ENCODE measurements at regions not wholly inside any gene's neighbourhood (a gene's known extent, or its start where the extent isn't known, plus 50 kb on each side); places are given as distances from the start of the nearest gene placed in this dataset.

GRCh38 chr14:51488569-51489220 lies 163.0 kb upstream of the FRMD6 start:
- DNase-seq (ENCODE audit: insufficient read length) (no peak), FAIRE-seq (no peak)
- TF ChIP-seq TAF1 (IDR thresholded peaks at IDR 0.05; ENCODE audit: borderline replicate concordance, low read depth, low read length), result no peak
- TF ChIP-seq POLR2A (IDR thresholded peaks at IDR 0.05; ENCODE audit: low read depth, low read length), result no peak

GRCh38 chr14:51490205-51490604 lies 161.5 kb upstream of the FRMD6 start:
- no peak for FAIRE-seq
- TF ChIP-seq POLR2A (IDR thresholded peaks at IDR 0.05; ENCODE audit: low read depth, low read length), result no peak
- TF ChIP-seq POLR2AphosphoS5 (IDR thresholded peaks at IDR 0.05; ENCODE audit: low read depth, low read length), result no peak
- TF ChIP-seq TAF1 (IDR thresholded peaks at IDR 0.05; ENCODE audit: borderline replicate concordance, low read depth, low read length), result no peak
- no peak for DNase-seq (ENCODE audit: insufficient read length)

- FAIRE-seq, result no peak
- no peak for DNase-seq (ENCODE audit: insufficient read length)
- TF ChIP-seq TAF1 (IDR thresholded peaks at IDR 0.05; ENCODE audit: borderline replicate concordance, low read depth, low read length) (no peak), POLR2AphosphoS5 (IDR thresholded peaks at IDR 0.05; ENCODE audit: low read depth, low read length) (no peak), POLR2A (IDR thresholded peaks at IDR 0.05; ENCODE audit: low read depth, low read length) (no peak)
Measured at GRCh38 chr14:51491036-51491545, 160.6 kb upstream of the FRMD6 start.

- no peak for TF ChIP-seq POLR2AphosphoS5 (IDR thresholded peaks at IDR 0.05; ENCODE audit: low read depth, low read length)
- no peak for TF ChIP-seq POLR2A (IDR thresholded peaks at IDR 0.05; ENCODE audit: low read depth, low read length)
- no peak for TF ChIP-seq TAF1 (IDR thresholded peaks at IDR 0.05; ENCODE audit: borderline replicate concordance, low read depth, low read length)
- no peak for FAIRE-seq
- no peak for DNase-seq (ENCODE audit: insufficient read length)
Measured at GRCh38 chr14:51491776-51492175, 159.9 kb upstream of the FRMD6 start.

GRCh38 chr14:51495319-51495718 lies 156.4 kb upstream of the FRMD6 start:
- no peak for FAIRE-seq
- no peak for TF ChIP-seq POLR2A (IDR thresholded peaks at IDR 0.05; ENCODE audit: low read depth, low read length)
- TF ChIP-seq POLR2AphosphoS5 (IDR thresholded peaks at IDR 0.05; ENCODE audit: low read depth, low read length), result no peak
- no peak for TF ChIP-seq TAF1 (IDR thresholded peaks at IDR 0.05; ENCODE audit: borderline replicate concordance, low read depth, low read length)
- no peak for DNase-seq (ENCODE audit: insufficient read length)

GRCh38 chr14:51498411-51499227 lies 153.1 kb upstream of the FRMD6 start:
- TF ChIP-seq POLR2AphosphoS5 (IDR thresholded peaks at IDR 0.05; ENCODE audit: low read depth, low read length) (no peak), POLR2A (IDR thresholded peaks at IDR 0.05; ENCODE audit: low read depth, low read length) (no peak), TAF1 (IDR thresholded peaks at IDR 0.05; ENCODE audit: borderline replicate concordance, low read depth, low read length) (no peak)
- FAIRE-seq, result no peak
- no peak for DNase-seq (ENCODE audit: insufficient read length)

- FAIRE-seq, result no peak
- DNase-seq (ENCODE audit: insufficient read length), result no peak
- TF ChIP-seq POLR2AphosphoS5 (IDR thresholded peaks at IDR 0.05; ENCODE audit: low read depth, low read length) (no peak), POLR2A (IDR thresholded peaks at IDR 0.05; ENCODE audit: low read depth, low read length) (no peak), TAF1 (IDR thresholded peaks at IDR 0.05; ENCODE audit: borderline replicate concordance, low read depth, low read length) (no peak)
Measured at GRCh38 chr14:51500776-51501175, 150.9 kb upstream of the FRMD6 start.

- TF ChIP-seq POLR2A (IDR thresholded peaks at IDR 0.05; ENCODE audit: low read depth, low read length) (no peak), TAF1 (IDR thresholded peaks at IDR 0.05; ENCODE audit: borderline replicate concordance, low read depth, low read length) (no peak), POLR2AphosphoS5 (IDR thresholded peaks at IDR 0.05; ENCODE audit: low read depth, low read length) (no peak)
- DNase-seq (ENCODE audit: insufficient read length), result no peak
- no peak for FAIRE-seq
Measured at GRCh38 chr14:51501746-51502145, 150.0 kb upstream of the FRMD6 start.

GRCh38 chr14:51504669-51505068 lies 147.0 kb upstream of the FRMD6 start:
- FAIRE-seq, result no peak
- TF ChIP-seq POLR2AphosphoS5 (IDR thresholded peaks at IDR 0.05; ENCODE audit: low read depth, low read length) (no peak), POLR2A (IDR thresholded peaks at IDR 0.05; ENCODE audit: low read depth, low read length) (no peak), TAF1 (IDR thresholded peaks at IDR 0.05; ENCODE audit: borderline replicate concordance, low read depth, low read length) (no peak)
- no peak for DNase-seq (ENCODE audit: insufficient read length)

GRCh38 chr14:51507511-51507905 lies 144.2 kb upstream of the FRMD6 start:
- FAIRE-seq (no peak), DNase-seq (ENCODE audit: insufficient read length) (no peak)
- TF ChIP-seq POLR2AphosphoS5 (IDR thresholded peaks at IDR 0.05; ENCODE audit: low read depth, low read length) (no peak), POLR2A (IDR thresholded peaks at IDR 0.05; ENCODE audit: low read depth, low read length) (no peak), TAF1 (IDR thresholded peaks at IDR 0.05; ENCODE audit: borderline replicate concordance, low read depth, low read length) (no peak)

GRCh38 chr14:51507906-51508511 lies 143.7 kb upstream of the FRMD6 start:
- TF ChIP-seq POLR2A (IDR thresholded peaks at IDR 0.05; ENCODE audit: low read depth, low read length) (no peak), POLR2AphosphoS5 (IDR thresholded peaks at IDR 0.05; ENCODE audit: low read depth, low read length) (no peak), TAF1 (IDR thresholded peaks at IDR 0.05; ENCODE audit: borderline replicate concordance, low read depth, low read length) (no peak)
- DNase-seq (ENCODE audit: insufficient read length) (no peak), FAIRE-seq (no peak)
